K562 (cell line): ENCODE measurements at regions not wholly inside any gene's neighbourhood (a gene's known extent, or its start where the extent isn't known, plus 50 kb on each side); places are given as distances from the start of the nearest gene placed in this dataset.

Experiments used
- ATAC-seq: fragments of 200-7000 bp; cut with Tn5 transposase; 3 replicates; pipeline ENCODE4 v1.9.1; 2020; ENCODE audit warnings: moderate library complexity
- BruUV-seq: library from RNA; stranded (reverse); fragments of 400-500 nt; replicated peaks from 2 replicates; lab custom pipeline; 2021; lab: Mats Ljungman, UMichigan
- CTCF ChIA-PET: fragments of 300-600 bp; formaldehyde crosslinking; extraction: SDS; loops from one replicate; lab custom pipeline; 2021; ENCODE audit warnings: low intra/inter-chr PET ratio; lab: Yijun Ruan, JAX
- POLR2A ChIA-PET: fragments of 300-600, 350-650 bp; sonication (Branson Sonifier 250); formaldehyde crosslinking; extraction: SDS; loops from one replicate; lab custom pipeline; 2021; ENCODE audit warnings: antibody characterized with exemption, inconsistent platforms; lab: Yijun Ruan, JAX
- DNase-seq, 4 experiments: peaks; one replicate each; pipeline versions ENCODE4 v3.0.0 to v3.0.0-alpha.2; 2011 to 2018; ENCODE audit warnings: low spot score in 3 of 4, mixed read lengths in 3 of 4; ENCODE audit errors: extremely low read depth in 1 of 4
- FAIRE-seq: peaks from 2 replicates; lab custom pipeline; 2011; peaks lifted over from hg19 to GRCh38; lab: Jason Lieb, UNC
- H2AFZ ChIP-seq: 2 replicates; pipeline ENCODE4 v1.6.0; 2011; ENCODE audit warnings: low read depth, low read length, control low read depth, inconsistent platforms
- H3K27ac ChIP-seq: fragments of 200-600 bp; 3 replicates; pipeline ENCODE4 v1.8.0; 2011; ENCODE audit warnings: low read depth, mild to moderate bottlenecking, control low read depth, inconsistent platforms, low read length, moderate library complexity, mixed read lengths; ENCODE audit errors: extremely low read depth
- H3K27me3 ChIP-seq, 2 experiments: fragments of 300-600 bp in 1 of 2; 2 replicates in 1 of 2; 3 replicates in 1 of 2; pipeline versions ENCODE4 v1.6.0 to v1.8.0; 2011; ENCODE audit warnings: inconsistent platforms in 2 of 2, low read length in 2 of 2, mild to moderate bottlenecking in 1 of 2, mixed read lengths in 1 of 2, moderate library complexity in 1 of 2; ENCODE audit not compliant: control insufficient read depth in 2 of 2, insufficient read depth in 2 of 2
- H3K36me3 ChIP-seq: fragments of 300-600 bp; 3 replicates; pipeline ENCODE4 v1.8.0; 2011; ENCODE audit warnings: mild to moderate bottlenecking, low read length, inconsistent platforms; ENCODE audit not compliant: control insufficient read depth, insufficient read depth
- H3K4me1 ChIP-seq, 2 experiments: fragments of 200-600 bp in 1 of 2; replicated peaks in 1 of 2; 2 replicates in 1 of 2; 3 replicates in 1 of 2; pipeline versions ENCODE4 v1.5.1 to v1.8.0; 2011; ENCODE audit warnings: inconsistent platforms in 2 of 2, low read length in 2 of 2, mild to moderate bottlenecking in 1 of 2, mixed read lengths in 1 of 2, moderate library complexity in 1 of 2; ENCODE audit not compliant: control insufficient read depth in 2 of 2, insufficient read depth in 2 of 2
- H3K4me2 ChIP-seq: 2 replicates; pipeline ENCODE4 v1.6.1; 2011; ENCODE audit warnings: low read length, control low read depth, inconsistent platforms, mixed read lengths; ENCODE audit not compliant: insufficient read depth
- H3K4me3 ChIP-seq: fragments of 200-600 bp; sonication (generic), shearing (Covaris generic); 2 replicates; pipeline ENCODE4 v1.5.1; 2016; ENCODE audit warnings: control low read depth, inconsistent platforms
- H3K79me2 ChIP-seq: fragments of 200-600 bp; 3 replicates; pipeline ENCODE4 v1.8.0; 2011; ENCODE audit warnings: low read length, inconsistent platforms; ENCODE audit not compliant: control insufficient read depth, insufficient read depth
- H3K9ac ChIP-seq, 2 experiments: 2 replicates each; pipeline versions ENCODE4 v1.6.0 to v1.6.1; 2011; ENCODE audit warnings: low read depth in 2 of 2, low read length in 2 of 2, control low read depth in 1 of 2, inconsistent platforms in 1 of 2, mild to moderate bottlenecking in 1 of 2, mixed read lengths in 1 of 2; ENCODE audit not compliant: insufficient read depth in 1 of 2
- H3K9me1 ChIP-seq: one replicate; pipeline ENCODE4 v1.6.0; 2011; ENCODE audit warnings: inconsistent platforms, mild to moderate bottlenecking, low read length, moderate library complexity; ENCODE audit not compliant: control insufficient read depth, insufficient read depth
- H3K9me3 ChIP-seq: replicated peaks from 2 replicates; pipeline ENCODE4 v1.5.1; 2011; ENCODE audit warnings: low read depth, low read length, inconsistent platforms; ENCODE audit not compliant: control insufficient read depth, insufficient read depth
- H4K20me1 ChIP-seq: replicated peaks from 2 replicates; pipeline ENCODE4 v1.6.1; 2011; ENCODE audit warnings: low read length, inconsistent platforms, mixed read lengths; ENCODE audit not compliant: control insufficient read depth, insufficient read depth
- AFF1 ChIP-seq, 2 experiments: fragments of 450-650 bp; IDR thresholded peaks; 2 replicates each; pipeline ENCODE4 v1.6.1; 2018; ENCODE audit warnings: mild to moderate bottlenecking in 2 of 2, low read depth in 1 of 2; ENCODE audit not compliant: partially characterized antibody in 2 of 2
- RAD51 ChIP-seq: fragments of 450-650 bp; IDR thresholded peaks from 2 replicates; pipeline ENCODE4 v1.7.1; 2016; ENCODE audit warnings: low read depth, mild to moderate bottlenecking, borderline replicate concordance
- U2AF1 ChIP-seq: fragments of 200-400 bp; formaldehyde crosslinking; optimal IDR thresholded peaks from 2 replicates; pipeline ENCODE3; 2017; ENCODE audit warnings: mild to moderate bottlenecking, low read depth, low read length, moderate library complexity
- ZNF143 ChIP-seq: sonication (generic); formaldehyde crosslinking; IDR thresholded peaks from 2 replicates; pipeline ENCODE4 v1.9.0; 2022; ENCODE audit warnings: mild to moderate bottlenecking, missing genetic modification reagents
- ZNF740 ChIP-seq, 3 experiments: fragments of 200-800 bp in 1 of 3; sonication (Bioruptor generic) in 1 of 3; sonication (generic) in 1 of 3; formaldehyde crosslinking in 1 of 3; IDR thresholded peaks; 2 replicates each; pipeline versions ENCODE4 v1.6.1 to v1.8.0; 2016 to 2022; ENCODE audit warnings: mild to moderate bottlenecking in 2 of 3, missing compliant biosample characterization in 2 of 3, missing genetic modification characterization in 2 of 3, missing genetic modification reagents in 1 of 3
- WGBS: fragments of 100-300 bp; shearing (Covaris generic); methylation state at CpG from one replicate; pipeline ENCODE4 v1.1.6; 2016; ENCODE audit warnings: low coverage, mixed read lengths; ENCODE audit not compliant: insufficient coverage; ENCODE audit errors: missing lambda C conversion rate; 5-methylcytosine and 5-hydroxymethylcytosine counted together
- in situ Hi-C: fragments of 300-500 bp; cut with MboI; formaldehyde crosslinking; loops from 4 replicates; pipeline ENCODE4 v1.15.0; 2018; ENCODE audit warnings: inconsistent platforms, mixed read lengths
- intact Hi-C: fragments of 100-400 bp; cut with micrococcal nuclease; formaldehyde crosslinking; loops from 2 replicates; pipeline ENCODE4 v1.14.2; 2022
- TF ChIP-seq, protein P1 (sequence below): fragments of 450-650 bp; formaldehyde crosslinking; IDR thresholded peaks from 2 replicates; pipeline ENCODE4 v1.4.0; 2020; ENCODE audit warnings: mild to moderate bottlenecking, moderate library complexity

DNA sequence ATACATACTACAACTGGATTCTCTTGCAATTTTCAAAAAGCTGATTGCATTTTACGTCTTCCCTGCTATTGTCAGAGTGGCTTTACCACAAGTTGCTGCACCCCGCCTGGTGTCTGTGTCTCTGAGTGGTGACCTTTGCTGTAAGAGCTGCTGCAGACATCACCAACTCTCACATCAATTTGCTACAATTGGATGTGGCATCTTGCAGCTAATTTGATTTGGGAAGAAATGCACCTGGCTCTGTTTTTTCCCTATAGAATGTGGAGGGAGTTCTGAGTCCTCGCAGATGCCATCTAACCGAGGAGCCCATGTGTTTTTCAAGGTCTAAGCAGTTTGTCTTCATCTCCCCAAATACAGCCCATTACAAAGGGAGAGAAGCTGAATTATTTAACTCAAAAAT lies 73.8 kb upstream of the PHOX2B start:
- intact Hi-C loops: no loop called here
- no peak overlapping the region for H2AFZ ChIP-seq
- DNase-seq (no peak), ATAC-seq (no peak), FAIRE-seq (no peak)
- H3K27ac ChIP-seq: no peak overlapping the region
- no peaks in the 10 kb centered on the region for H3K27me3 ChIP-seq
- no peaks in the 10 kb centered on the region for H4K20me1 ChIP-seq
- WGBS: 0% methylated on average over 4 of the region's 4 CpGs
- no peaks in the 10 kb centered on the region for H3K9me1 ChIP-seq
- no peaks in the 10 kb centered on the region for H3K4me1 ChIP-seq
- POLR2A ChIA-PET: no interaction called here
- no peaks in the 10 kb centered on the region for H3K79me2 ChIP-seq
- H3K9me3 ChIP-seq: no peaks in the 10 kb centered on the region
- CTCF ChIA-PET: no interaction called here
- no TSS peak for BruUV-seq
- no peaks in the 10 kb centered on the region for H3K36me3 ChIP-seq
- in situ Hi-C loops: no loop called here
- H3K9ac ChIP-seq: no peak overlapping the region
- H3K4me3 ChIP-seq: no peak overlapping the region
- no peak overlapping the region for H3K4me2 ChIP-seq
- TF ChIP-seq AFF1 (IDR thresholded peaks at IDR 0.05; ENCODE audit: low read depth in 1 of 2, partially characterized antibody in 2 of 2): no peak
- no peak for TF ChIP-seq ZNF143 (CRISPR knock-in tag)
- TF ChIP-seq U2AF1: no peak
- TF ChIP-seq, protein P1, sequence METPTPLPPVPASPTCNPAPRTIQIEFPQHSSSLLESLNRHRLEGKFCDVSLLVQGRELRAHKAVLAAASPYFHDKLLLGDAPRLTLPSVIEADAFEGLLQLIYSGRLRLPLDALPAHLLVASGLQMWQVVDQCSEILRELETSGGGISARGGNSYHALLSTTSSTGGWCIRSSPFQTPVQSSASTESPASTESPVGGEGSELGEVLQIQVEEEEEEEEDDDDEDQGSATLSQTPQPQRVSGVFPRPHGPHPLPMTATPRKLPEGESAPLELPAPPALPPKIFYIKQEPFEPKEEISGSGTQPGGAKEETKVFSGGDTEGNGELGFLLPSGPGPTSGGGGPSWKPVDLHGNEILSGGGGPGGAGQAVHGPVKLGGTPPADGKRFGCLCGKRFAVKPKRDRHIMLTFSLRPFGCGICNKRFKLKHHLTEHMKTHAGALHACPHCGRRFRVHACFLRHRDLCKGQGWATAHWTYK (CRISPR knock-in tag): no peak
- no peak for TF ChIP-seq ZNF740 (CRISPR knock-in tag; IDR thresholded peaks at IDR 0.05)
- no peak for TF ChIP-seq ZNF740 (tag; IDR thresholded peaks at IDR 0.05)
- TF ChIP-seq RAD51: no peak
